ENCODE measurements at regions not wholly inside any gene's neighbourhood (a gene's known extent, or its start where the extent isn't known, plus 50 kb on each side); places are given as distances from the start of the nearest gene placed in this dataset.

GRCh38 chr6:85396159-85396808, 53.6 kb upstream of the NT5E start:
- DNase-seq (ENCODE audit: low read depth) = no peak

DNA sequence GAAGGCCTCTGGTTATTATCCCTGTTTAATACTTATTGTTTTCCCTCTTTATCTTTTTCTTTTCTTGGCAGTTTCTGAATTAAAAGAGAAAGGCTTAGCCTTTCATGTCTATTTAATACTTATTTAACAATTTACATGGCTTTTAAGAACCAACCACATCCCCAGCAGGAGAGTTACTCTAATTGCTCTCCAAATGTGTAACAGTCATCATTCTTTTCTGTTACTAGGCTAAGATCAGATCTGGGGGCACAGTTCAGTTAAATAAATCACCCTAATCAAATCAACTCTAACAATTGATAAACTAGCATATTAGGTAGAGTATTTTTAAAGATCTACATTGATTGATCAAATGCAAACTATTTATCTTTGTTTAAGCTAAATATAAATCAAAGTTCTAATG, 54.1 kb upstream of the NT5E start:
- DNase-seq (ENCODE audit: low read depth) = no peak

GRCh38 chr6:85394853-85395538, 54.9 kb upstream of the NT5E start:
- peak; percentile 55 for DNase-seq (ENCODE audit: low read depth)

DNA sequence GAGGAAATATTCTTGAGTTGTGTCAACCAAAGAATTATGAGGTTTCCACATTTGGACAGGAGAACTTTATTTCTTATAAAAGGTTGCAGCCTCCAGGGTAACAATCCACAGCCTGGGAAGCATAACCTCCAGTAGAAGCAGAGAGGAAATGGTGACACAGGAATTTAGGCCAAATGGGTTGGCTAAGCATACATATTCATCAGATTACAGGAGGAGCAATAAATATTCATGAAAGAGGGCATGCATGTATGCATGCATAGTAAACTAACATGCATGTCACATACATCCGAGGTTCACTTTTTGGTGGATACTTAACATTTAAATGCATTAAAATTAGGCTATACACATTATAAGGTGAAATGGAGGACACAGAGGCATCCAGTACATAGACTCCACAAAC, 55.7 kb upstream of the NT5E start:
- DNase-seq (ENCODE audit: low read depth) = no peak

DNA sequence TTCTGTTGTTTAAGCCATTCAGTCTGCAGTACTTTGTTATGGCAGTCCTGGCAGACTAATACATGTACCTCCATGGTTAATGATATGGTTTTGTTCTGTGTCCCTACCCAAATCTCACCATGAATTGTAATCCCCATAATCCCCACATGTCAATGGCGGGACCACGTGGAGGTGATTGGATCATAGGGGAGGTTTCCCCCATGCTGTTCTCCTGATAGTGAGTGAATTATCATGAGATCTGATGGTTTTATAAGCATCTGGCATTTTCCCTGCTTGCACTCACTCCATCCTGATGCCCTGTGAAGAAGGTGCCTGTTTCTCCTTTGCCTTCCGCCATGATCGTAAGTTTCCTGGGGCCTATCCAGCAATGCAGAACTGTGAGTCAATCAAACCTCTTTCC, 57.5 kb upstream of the NT5E start:
- DNase-seq (ENCODE audit: low read depth) = no peak

DNA sequence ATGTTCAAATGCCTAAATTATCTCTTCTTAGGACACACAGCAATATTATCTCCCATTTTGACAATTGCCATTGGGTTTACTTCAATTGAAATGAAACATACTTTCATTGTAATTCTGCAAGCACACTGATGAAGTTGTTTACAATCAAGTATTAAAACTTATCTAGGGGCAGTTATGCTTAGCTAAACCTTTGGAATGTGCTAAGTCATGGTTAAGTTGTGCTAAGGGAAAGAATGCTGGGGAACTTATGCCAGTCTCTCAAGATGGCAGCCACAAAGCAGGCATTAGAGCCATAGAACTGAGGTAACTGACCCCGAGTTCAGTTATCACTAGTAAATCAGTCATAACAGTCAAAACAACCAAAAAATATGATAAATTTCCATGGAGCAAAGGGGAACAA, 59.1 kb upstream of the NT5E start:
- DNase-seq (ENCODE audit: low read depth) = peak; percentile 64

DNA sequence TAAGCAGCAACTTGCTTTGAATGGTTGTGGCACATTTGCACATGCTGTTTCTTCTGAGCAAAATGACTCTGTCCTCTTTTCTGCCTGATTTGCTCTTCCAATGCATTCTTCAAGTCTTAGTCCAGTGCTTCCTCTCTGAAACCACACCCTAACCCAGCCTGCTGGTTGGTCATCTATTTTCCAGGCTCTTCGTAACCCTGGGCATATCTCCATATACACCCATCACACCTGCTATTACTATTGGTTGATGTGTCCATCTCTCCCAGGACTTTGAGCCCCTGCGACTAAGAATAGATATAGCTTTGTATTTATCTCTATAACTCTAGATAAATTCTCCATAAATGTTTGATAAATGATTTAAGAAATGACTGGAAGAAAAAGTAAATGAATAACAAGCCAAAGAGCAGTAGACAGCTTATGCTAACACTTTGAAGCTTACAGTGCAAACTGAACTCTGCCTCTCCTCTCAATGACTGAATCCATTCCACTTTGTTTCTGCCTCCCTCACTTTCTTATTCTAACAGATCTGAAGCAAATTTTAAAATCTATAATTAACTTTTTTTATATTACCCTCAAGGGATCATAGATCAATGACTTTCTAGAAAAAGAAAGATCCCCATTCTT, 59.7 kb upstream of the NT5E start:
- peak; percentile 41 for DNase-seq (ENCODE audit: low read depth)

DNA sequence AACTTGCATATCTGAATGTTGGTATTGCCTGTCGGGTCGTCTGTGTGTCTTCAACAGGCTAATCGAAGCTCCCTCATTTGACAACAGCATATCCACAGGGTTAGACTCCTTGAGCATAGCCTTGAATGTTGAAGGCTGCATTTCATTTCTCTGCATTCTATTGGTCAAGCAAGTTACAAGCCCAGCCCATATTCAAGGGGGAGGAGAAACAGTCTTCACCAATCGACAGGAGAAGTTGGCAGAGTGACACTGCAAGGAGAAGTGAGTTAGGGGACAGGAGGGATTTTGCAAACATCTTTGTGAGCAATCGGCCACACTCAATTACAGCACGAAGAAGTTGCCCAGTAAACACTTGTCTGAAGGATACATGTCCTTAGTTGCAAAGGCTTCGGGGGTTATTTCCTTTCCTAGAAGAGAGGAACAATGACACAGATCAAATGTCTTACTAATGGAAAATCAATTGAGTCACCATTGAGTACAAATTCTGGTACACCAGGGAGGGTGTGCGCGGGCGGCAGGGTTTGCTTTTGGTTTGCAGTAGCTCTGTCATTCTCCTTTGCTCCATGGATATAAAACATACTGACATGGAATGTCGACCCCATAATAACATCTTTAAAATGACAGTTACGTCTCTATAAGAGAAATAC, 60.6 kb upstream of the NT5E start:
- no peak for DNase-seq (ENCODE audit: low read depth)

- no peak for DNase-seq (ENCODE audit: low read depth)
Measured at GRCh38 chr6:85388531-85388930, 61.4 kb upstream of the NT5E start.

GRCh38 chr6:85385636-85386315, 64.1 kb upstream of the NT5E start:
- DNase-seq (ENCODE audit: low read depth) = no peak

- DNase-seq (ENCODE audit: low read depth) = no peak
Measured at GRCh38 chr6:85383042-85383441, 66.8 kb upstream of the NT5E start.

- DNase-seq (ENCODE audit: low read depth) = no peak
Measured at GRCh38 chr6:85382541-85382940, 67.3 kb upstream of the NT5E start.

GRCh38 chr6:85372915-85373270, 77.0 kb upstream of the NT5E start:
- no peak for DNase-seq (ENCODE audit: low read depth)

GRCh38 chr6:85372188-85372914, 77.5 kb upstream of the NT5E start:
- peak; percentile 22 for DNase-seq (ENCODE audit: low read depth)

DNA sequence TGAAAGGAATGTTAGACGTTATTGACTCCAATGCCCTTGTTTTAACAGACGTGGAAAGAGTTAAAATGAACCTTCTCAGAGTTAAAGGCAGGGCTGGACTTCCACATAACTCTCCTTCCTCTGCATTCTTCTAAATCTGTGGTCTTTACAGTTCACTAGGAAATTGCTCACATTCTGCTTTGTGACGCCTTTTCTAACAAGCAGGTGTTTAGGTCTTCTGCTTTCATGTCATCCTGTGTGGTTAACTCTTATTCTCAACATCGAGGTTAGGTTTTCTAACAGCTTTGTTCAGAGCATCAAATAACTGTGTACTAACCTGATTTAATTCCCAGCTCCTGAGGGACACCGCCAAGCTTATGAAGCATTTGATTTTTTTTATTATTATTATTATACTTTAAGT, 81.3 kb upstream of the NT5E start:
- DNase-seq (ENCODE audit: low read depth) = no peak

GRCh38 chr6:85364344-85364743, 85.5 kb upstream of the NT5E start:
- peak; percentile 77 for DNase-seq (ENCODE audit: low read depth)

- no peak for DNase-seq (ENCODE audit: low read depth)
Measured at GRCh38 chr6:85363870-85364269, 86.0 kb upstream of the NT5E start.

- peak; percentile 66 for DNase-seq (ENCODE audit: low read depth)
Measured at GRCh38 chr6:85362652-85363310, 87.1 kb upstream of the NT5E start.

GRCh38 chr6:85361643-85362014, 88.3 kb upstream of the NT5E start:
- DNase-seq (ENCODE audit: low read depth) = no peak

- DNase-seq (ENCODE audit: low read depth) = peak; percentile 99
Measured at GRCh38 chr6:85360794-85361642, 88.9 kb upstream of the NT5E start.

All from EH (cell line).